ENCODE measurements at regions not wholly inside any gene's neighbourhood (a gene's known extent, or its start where the extent isn't known, plus 50 kb on each side); places are given as distances from the start of the nearest gene placed in this dataset.
A peak's percentile ranks its signal among the peaks of the same experiment; 100 is the strongest.
"Not testable (repeated sequence)": the region's sequence is repeated elsewhere in the genome, so short reads cannot be mapped to it uniquely, and the experiment has no call there.

- Mint-ChIP-seq H3K9me3 (no peaks in the 10 kb centered on the region), H3K27ac (no peak overlapping the region), H3K4me3 (no peak overlapping the region), H3K27me3 (peaks cover 2% of the 10 kb centered on the region), H3K36me3 (no peaks in the 10 kb centered on the region), H3K4me1 (no peaks in the 10 kb centered on the region)
Observed at GRCh38 chr6:16047435-16047990, 81.4 kb upstream of the MYLIP start.

- Mint-ChIP-seq H3K4me3 (no peak overlapping the region), H3K9me3 (no peaks in the 10 kb centered on the region), H3K4me1 (no peaks in the 10 kb centered on the region), H3K36me3 (no peaks in the 10 kb centered on the region), H3K27me3 (peaks cover 2% of the 10 kb centered on the region), H3K27ac (no peak overlapping the region)
Observed at GRCh38 chr6:16045238-16045637, 83.6 kb upstream of the MYLIP start.

- H3K27ac Mint-ChIP-seq: no peak overlapping the region
- H3K36me3 Mint-ChIP-seq: no peaks in the 10 kb centered on the region
- H3K9me3 Mint-ChIP-seq: no peaks in the 10 kb centered on the region
- no peak overlapping the region for H3K4me3 Mint-ChIP-seq
- H3K27me3 Mint-ChIP-seq: peaks cover 2% of the 10 kb centered on the region
- H3K4me1 Mint-ChIP-seq: no peaks in the 10 kb centered on the region
Observed at GRCh38 chr6:16044211-16044643, 84.7 kb upstream of the MYLIP start.

GRCh38 chr6:16043171-16044135, 85.4 kb upstream of the MYLIP start:
- H3K4me1 Mint-ChIP-seq: no peaks in the 10 kb centered on the region
- no peak overlapping the region for H3K4me3 Mint-ChIP-seq
- peaks cover 2% of the 10 kb centered on the region for H3K27me3 Mint-ChIP-seq
- no peaks in the 10 kb centered on the region for H3K9me3 Mint-ChIP-seq
- H3K36me3 Mint-ChIP-seq: no peaks in the 10 kb centered on the region
- no peak overlapping the region for H3K27ac Mint-ChIP-seq

GRCh38 chr6:16042751-16043150, 86.1 kb upstream of the MYLIP start:
- no peaks in the 10 kb centered on the region for H3K36me3 Mint-ChIP-seq
- H3K9me3 Mint-ChIP-seq: no peaks in the 10 kb centered on the region
- H3K4me1 Mint-ChIP-seq: no peaks in the 10 kb centered on the region
- no peak overlapping the region for H3K4me3 Mint-ChIP-seq
- no peak overlapping the region for H3K27ac Mint-ChIP-seq
- peaks cover 2% of the 10 kb centered on the region for H3K27me3 Mint-ChIP-seq

GRCh38 chr6:16041327-16041726, 87.6 kb upstream of the MYLIP start:
- H3K4me1 Mint-ChIP-seq: no peaks in the 10 kb centered on the region
- H3K9me3 Mint-ChIP-seq: no peaks in the 10 kb centered on the region
- H3K4me3 Mint-ChIP-seq: no peak overlapping the region
- no peak overlapping the region for H3K27ac Mint-ChIP-seq
- no peaks in the 10 kb centered on the region for H3K36me3 Mint-ChIP-seq
- H3K27me3 Mint-ChIP-seq: peaks cover 2% of the 10 kb centered on the region

- H3K27me3 Mint-ChIP-seq: peaks cover 2% of the 10 kb centered on the region
- H3K4me1 Mint-ChIP-seq: no peaks in the 10 kb centered on the region
- H3K27ac Mint-ChIP-seq: no peak overlapping the region
- H3K4me3 Mint-ChIP-seq: no peak overlapping the region
- no peaks in the 10 kb centered on the region for H3K36me3 Mint-ChIP-seq
- no peaks in the 10 kb centered on the region for H3K9me3 Mint-ChIP-seq
Observed at GRCh38 chr6:16040628-16040974, 88.3 kb upstream of the MYLIP start.

GRCh38 chr6:16039892-16040627, 88.8 kb upstream of the MYLIP start:
- not testable (repeated sequence) for H3K36me3 Mint-ChIP-seq, H3K4me3 Mint-ChIP-seq, H3K9me3 Mint-ChIP-seq, H3K27me3 Mint-ChIP-seq, H3K4me1 Mint-ChIP-seq, H3K27ac Mint-ChIP-seq

- Mint-ChIP-seq H3K9me3 (no peaks in the 10 kb centered on the region), H3K4me1 (no peaks in the 10 kb centered on the region), H3K27ac (no peak overlapping the region), H3K4me3 (no peak overlapping the region), H3K27me3 (peaks cover 3% of the 10 kb centered on the region), H3K36me3 (no peaks in the 10 kb centered on the region)
Observed at GRCh38 chr6:16038938-16039337, 89.9 kb upstream of the MYLIP start.

- Mint-ChIP-seq H3K9me3 (peaks cover 5% of the 10 kb centered on the region), H3K36me3 (no peaks in the 10 kb centered on the region), H3K27ac (peak overlapping the region; percentile 78), H3K4me3 (no peak overlapping the region), H3K27me3 (peaks cover 5% of the 10 kb centered on the region), H3K4me1 (no peaks in the 10 kb centered on the region)
Observed at GRCh38 chr6:16035488-16036080, 93.3 kb upstream of the MYLIP start.

GRCh38 chr6:16033214-16033613, 95.7 kb upstream of the MYLIP start:
- H3K27ac Mint-ChIP-seq: no peak overlapping the region
- no peaks in the 10 kb centered on the region for H3K36me3 Mint-ChIP-seq
- peaks cover 5% of the 10 kb centered on the region for H3K27me3 Mint-ChIP-seq
- H3K4me1 Mint-ChIP-seq: no peaks in the 10 kb centered on the region
- peaks cover 6% of the 10 kb centered on the region for H3K9me3 Mint-ChIP-seq
- no peak overlapping the region for H3K4me3 Mint-ChIP-seq

- Mint-ChIP-seq H3K27me3 (peaks cover 7% of the 10 kb centered on the region), H3K27ac (no peak overlapping the region), H3K4me3 (no peak overlapping the region), H3K9me3 (peaks cover 6% of the 10 kb centered on the region), H3K36me3 (no peaks in the 10 kb centered on the region), H3K4me1 (no peaks in the 10 kb centered on the region)
Observed at GRCh38 chr6:16031278-16031981, 97.5 kb upstream of the MYLIP start.

- H3K27me3 Mint-ChIP-seq: peaks cover 4% of the 10 kb centered on the region
- H3K4me1 Mint-ChIP-seq: no peaks in the 10 kb centered on the region
- H3K9me3 Mint-ChIP-seq: peaks cover 6% of the 10 kb centered on the region
- no peaks in the 10 kb centered on the region for H3K36me3 Mint-ChIP-seq
- H3K27ac Mint-ChIP-seq: no peak overlapping the region
- H3K4me3 Mint-ChIP-seq: no peak overlapping the region
Observed at GRCh38 chr6:16028966-16029365, 99.9 kb upstream of the MYLIP start.

- no peaks in the 10 kb centered on the region for H3K36me3 Mint-ChIP-seq
- H3K27me3 Mint-ChIP-seq: no peaks in the 10 kb centered on the region
- no peaks in the 10 kb centered on the region for H3K9me3 Mint-ChIP-seq
- no peaks in the 10 kb centered on the region for H3K4me1 Mint-ChIP-seq
- no peak overlapping the region for H3K27ac Mint-ChIP-seq
- no peak overlapping the region for H3K4me3 Mint-ChIP-seq
Observed at GRCh38 chr6:16020259-16020658, 108.6 kb upstream of the MYLIP start.

GRCh38 chr6:16019462-16019861, 109.4 kb upstream of the MYLIP start:
- no peaks in the 10 kb centered on the region for H3K4me1 Mint-ChIP-seq
- H3K36me3 Mint-ChIP-seq: no peaks in the 10 kb centered on the region
- H3K9me3 Mint-ChIP-seq: no peaks in the 10 kb centered on the region
- H3K27ac Mint-ChIP-seq: no peak overlapping the region
- no peaks in the 10 kb centered on the region for H3K27me3 Mint-ChIP-seq
- no peak overlapping the region for H3K4me3 Mint-ChIP-seq

Data from activated naive CD4-positive, alpha-beta T cell treated with anti-CD3 and anti-CD28 coated beads, Interleukin-2, amount 50 U/mL, for 24 hours (primary cell).